HG02884 (cell line): ENCODE measurements at regions not wholly inside any gene's neighbourhood (a gene's known extent, or its start where the extent isn't known, plus 50 kb on each side); places are given as distances from the start of the nearest gene placed in this dataset.

Experiments
- ATAC-seq: cut with Tn5 transposase; IDR thresholded peaks from one replicate; pipeline ENCODE4 v1.9.1; 2021; ENCODE audit warnings: mild to moderate bottlenecking, moderate library complexity; ENCODE audit not compliant: unreplicated experiment

DNA sequence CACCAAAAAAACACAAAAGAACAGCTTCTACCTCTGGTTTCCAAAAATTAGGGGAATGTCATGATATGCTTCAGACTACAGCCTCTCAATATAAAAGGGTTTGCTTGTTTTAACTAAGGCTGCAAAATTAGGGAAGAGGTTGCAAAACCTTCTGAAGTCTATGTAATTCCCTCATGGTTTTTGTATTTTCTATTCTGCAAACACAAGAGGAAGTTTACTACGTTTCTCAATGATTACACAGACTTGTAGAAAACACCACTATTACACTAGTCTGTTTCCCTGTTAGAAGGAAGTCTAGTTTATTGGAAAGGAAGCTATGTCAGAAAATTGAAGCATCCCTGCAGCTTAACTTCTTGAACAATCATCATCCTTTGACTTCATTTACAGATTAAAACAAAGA lies 229.7 kb upstream of the FMN2 start:
- ATAC-seq: no peak

DNA sequence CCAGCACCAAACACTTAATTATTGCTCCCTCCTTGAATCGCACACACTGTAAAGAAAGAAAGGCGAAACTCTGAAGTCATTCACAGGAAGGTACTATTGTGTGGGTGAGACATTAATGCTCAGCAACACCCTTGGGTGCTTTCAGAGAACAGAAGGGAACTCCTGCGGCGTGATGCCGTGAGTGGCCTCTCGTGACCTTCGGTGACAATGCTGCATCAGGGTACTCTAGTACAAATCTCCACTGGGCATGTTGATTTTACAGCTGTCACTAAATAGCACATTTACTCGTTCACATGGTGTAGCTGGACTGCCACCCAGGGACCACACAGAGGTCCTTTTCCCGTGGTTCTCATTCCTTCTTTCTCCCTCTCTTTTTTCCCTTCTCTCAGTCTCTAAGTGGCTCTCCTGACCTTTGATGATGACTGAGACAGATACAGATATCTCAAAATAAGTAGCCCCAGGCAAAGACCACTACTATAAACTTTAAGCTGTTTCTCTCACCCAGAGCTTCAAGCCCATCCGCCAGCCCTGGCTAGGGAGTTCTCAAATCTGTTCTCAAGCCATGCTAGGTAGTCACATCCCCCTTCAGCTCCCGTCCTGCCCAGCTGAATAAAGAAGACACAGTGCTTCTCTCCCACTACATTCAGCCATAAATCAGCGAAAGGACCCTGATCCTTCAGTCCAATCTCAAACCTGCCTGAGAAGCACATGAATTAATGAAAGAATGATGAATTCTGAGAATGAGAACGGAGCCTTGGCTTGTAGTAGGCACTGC lies 223.4 kb upstream of the FMN2 start:
- no peak for ATAC-seq

DNA sequence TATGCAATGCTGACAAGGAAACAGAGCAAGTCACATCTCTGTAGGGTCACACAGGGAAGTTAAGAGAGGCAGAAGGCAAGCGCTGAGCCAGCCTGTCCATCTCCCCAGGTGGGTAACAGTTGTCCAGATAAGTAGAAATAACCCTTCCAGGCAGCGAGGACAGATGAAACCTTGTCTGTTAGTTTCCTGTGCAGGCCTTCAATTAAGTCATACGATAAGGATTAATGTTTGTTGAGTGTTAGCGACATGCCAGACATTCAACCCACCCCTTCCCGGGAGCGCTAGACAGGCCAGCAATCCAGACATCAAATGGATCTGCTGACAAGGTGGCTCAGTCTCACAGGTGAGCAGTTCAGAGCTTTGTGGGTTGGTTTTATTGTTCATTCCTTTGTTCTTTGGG lies 221.5 kb upstream of the FMN2 start:
- ATAC-seq: no peak

- no peak for ATAC-seq
These were observed 219.1 kb upstream of the FMN2 start for GRCh38 chr1:239872626-239873025.

GRCh38 chr1:239874831-239875230 lies 216.9 kb upstream of the FMN2 start:
- ATAC-seq: no peak

- ATAC-seq: no peak
These were observed 212.1 kb upstream of the FMN2 start for GRCh38 chr1:239879321-239880170.

- no peak for ATAC-seq
These were observed 208.7 kb upstream of the FMN2 start for GRCh38 chr1:239882967-239883366.

- no peak for ATAC-seq
These were observed 206.9 kb upstream of the FMN2 start for GRCh38 chr1:239884796-239885195.

GRCh38 chr1:239886266-239886665 lies 205.4 kb upstream of the FMN2 start:
- ATAC-seq: no peak

DNA sequence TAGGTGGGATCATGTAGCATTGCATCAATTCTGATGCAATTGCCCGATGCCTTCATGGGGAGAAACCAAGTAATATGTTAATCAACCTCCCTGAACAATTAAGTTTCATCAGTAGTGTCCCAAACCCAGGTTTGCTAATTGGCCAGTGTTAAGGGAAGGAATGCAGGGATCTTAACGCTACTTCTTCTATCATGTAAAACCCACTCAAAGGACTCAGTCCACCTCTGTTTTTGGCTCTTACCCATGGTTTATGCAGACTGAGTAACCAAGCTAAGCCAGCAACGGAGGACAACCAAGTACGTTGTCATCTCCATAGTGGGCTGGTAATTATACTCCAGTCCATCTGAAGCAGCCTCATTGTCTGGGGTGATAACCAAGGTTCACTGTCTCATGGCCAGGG lies 203.0 kb upstream of the FMN2 start:
- no peak for ATAC-seq

DNA sequence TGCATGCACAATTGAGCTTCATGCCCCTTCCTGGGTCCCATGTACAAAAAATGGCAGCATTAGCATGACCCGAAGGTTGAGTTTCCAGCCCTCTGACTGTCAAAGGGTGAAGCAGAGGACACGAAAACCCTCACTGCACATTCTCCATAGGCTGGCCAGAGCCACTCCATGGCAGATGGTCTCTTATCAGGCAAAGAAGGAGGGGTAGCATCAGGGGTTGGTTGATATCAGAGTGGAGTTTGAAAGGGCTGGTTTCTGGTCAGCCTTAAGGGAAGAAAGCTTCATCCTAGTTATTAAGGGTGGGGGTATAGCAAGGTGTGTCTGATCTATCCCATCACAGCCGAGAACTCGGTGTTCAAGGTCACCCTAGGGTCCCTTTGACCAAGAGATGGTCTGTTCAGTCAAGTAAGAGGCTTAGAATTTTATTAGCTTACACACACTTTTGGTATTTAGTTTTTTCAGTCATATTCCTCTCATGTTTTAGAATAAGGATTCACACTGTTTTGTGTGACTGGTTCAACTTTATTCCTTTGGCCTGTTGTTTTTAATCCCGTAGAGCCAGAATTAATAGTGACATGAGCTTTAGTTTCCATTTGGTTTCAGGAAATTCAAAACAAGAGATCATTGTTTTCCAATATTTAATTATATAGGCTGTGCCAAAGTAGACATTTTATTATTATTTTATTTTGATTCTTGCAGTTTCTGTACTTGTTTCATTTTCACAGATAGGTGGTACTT lies 199.9 kb upstream of the FMN2 start:
- no peak for ATAC-seq

DNA sequence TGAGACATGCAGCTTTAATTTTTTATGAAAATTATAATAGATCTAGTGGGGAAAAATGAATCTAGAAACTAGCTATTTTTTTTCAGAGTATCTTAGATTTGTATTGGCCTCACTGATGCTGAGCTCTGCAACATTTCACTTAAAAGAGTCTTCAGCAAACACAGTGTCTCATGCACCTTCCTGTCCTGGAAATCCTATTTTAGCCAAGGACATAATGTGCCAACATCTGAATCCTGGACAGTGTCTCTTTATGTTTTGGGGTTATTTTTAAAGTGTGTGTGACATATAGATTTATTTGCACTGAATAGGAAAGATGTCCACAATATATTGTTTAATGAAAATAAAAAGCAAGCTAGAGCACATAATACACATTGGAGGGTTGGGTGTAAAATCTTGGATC lies 199.1 kb upstream of the FMN2 start:
- no peak for ATAC-seq

GRCh38 chr1:239893127-239893731 lies 198.5 kb upstream of the FMN2 start:
- ATAC-seq: no peak

DNA sequence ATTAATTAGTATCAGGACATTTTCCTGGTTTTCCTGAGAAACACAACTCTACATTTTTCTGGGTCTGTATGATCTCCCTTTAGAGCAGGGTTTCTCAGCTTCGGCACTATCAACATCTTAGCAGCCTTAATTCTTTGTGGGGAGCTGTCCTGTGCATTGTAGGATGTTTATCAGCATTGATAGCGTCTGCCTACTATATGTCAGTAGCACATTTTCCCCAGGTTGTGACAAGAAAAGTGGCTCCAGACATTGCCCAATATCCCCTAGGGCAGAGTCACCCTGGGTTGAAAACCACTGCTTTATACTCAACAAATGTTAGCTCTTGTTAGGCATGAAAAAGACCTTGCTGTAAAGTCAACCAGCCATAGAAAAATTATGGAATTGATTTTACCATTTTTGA lies 195.1 kb upstream of the FMN2 start:
- ATAC-seq: no peak

GRCh38 chr1:239896980-239897379 lies 194.7 kb upstream of the FMN2 start:
- ATAC-seq: no peak

DNA sequence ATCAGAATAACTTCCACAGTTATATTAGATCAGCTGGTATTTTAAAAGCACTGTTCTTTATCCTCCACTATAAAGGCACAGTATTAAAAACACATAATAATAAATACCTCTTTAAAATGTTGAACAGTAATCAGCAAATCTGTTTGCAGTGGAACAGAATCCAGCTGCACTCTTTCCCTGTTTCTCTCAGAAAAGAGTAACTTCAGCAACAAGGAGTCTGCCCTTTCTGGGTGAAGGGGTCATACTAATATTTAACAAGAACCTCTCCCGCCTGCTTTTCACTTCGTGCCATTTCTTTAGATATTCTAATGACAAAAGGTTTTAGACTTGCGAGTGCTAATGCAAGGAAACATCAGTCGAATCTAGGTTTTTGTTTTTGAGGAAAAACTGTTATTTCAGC lies 194.2 kb upstream of the FMN2 start:
- no peak for ATAC-seq

GRCh38 chr1:239898062-239898730 lies 193.5 kb upstream of the FMN2 start:
- peak; percentile 93 for ATAC-seq

DNA sequence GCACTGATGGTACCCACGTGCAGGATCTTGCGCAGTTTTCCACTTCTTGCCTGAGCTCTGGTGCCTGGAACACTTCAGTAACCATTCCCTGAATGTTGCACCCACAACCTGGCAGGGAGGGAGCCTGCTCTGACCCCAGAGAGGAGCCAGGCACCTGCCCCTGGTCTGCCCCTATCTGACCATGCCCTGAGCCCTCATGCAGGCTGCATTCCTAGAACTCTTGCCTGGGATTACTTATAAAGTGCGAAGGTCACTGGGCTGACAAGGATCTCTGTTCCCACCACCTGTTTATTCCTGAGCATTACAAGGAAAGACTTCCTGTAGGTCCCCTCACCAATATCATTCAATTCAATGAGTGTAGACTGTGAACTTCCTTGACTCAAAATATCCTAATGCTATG lies 191.9 kb upstream of the FMN2 start:
- ATAC-seq: no peak

DNA sequence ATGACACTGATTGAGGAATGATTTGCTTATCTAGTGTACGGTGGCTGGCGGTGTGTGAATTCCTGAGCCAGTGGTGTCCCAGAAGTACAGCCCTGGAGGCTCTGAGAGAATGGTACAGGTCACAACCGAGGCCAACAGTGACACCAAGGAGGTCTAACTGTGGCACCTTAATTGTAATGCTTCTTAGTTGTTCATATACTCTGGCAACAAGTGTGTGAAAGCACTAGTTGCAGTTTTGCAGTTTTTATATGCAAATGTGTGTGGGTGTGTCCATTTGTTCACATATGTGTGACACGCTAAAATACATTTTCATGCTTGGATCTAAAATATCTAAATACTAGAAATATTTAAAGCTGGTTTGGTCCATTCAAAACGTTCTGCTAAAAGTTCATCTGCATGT lies 185.3 kb upstream of the FMN2 start:
- ATAC-seq: no peak

GRCh38 chr1:239909898-239910297 lies 181.8 kb upstream of the FMN2 start:
- no peak for ATAC-seq

DNA sequence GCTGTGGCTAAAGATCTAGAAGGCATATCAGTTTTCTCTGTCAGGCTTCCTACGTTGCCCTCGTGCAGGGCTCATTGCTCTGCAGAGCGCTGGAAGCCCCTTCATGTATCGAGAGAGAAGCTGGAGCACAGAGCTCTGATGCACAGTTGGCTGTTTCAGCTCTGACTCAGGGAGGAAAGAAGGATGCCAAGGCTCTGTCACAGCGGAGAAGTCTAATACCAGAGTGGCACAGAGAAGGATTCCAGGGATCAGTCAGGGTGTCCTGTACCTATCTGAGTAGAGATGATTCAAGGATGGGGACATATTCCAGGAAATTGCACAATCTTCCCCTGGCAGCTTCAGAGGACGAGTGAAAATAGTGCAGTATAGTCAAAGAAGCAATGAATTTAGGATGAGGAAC lies 179.2 kb upstream of the FMN2 start:
- ATAC-seq: no peak
